GM18873 (cell line): ENCODE measurements at regions not wholly inside any gene's neighbourhood (a gene's known extent, or its start where the extent isn't known, plus 50 kb on each side); places are given as distances from the start of the nearest gene placed in this dataset.

ENCODE experiments used
- ATAC-seq: cut with Tn5 transposase; IDR thresholded peaks from one replicate; pipeline ENCODE4 v1.9.1; 2021; ENCODE audit warnings: mild to moderate bottlenecking, moderate library complexity, moderate number of reproducible peaks; ENCODE audit not compliant: unreplicated experiment, low FRiP score

- no peak for ATAC-seq
Observed at GRCh38 chr4:12270546-12270945, 841.9 kb upstream of the HS3ST1 start.

DNA sequence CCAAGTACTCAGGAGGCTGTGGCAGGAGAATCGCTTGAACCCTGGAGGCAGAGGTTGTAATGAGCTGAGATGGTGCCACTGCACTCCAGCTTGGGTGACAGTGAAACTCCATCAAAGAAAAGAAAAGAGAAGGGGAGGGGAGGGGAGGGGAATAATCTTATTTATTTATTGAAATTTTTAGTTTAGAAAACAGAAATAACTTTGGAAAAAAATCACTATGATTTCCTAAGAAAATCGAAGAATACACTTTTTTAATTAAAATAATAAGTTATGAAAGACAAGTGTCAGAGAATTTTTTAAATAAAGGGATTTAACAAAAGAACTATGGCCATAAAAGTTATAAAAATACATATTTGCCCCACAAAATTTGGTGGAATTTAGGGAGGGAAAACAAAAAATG, 836.9 kb upstream of the HS3ST1 start:
- ATAC-seq = no peak

- no peak for ATAC-seq
Observed at GRCh38 chr4:12260453-12260852, 831.8 kb upstream of the HS3ST1 start.

DNA sequence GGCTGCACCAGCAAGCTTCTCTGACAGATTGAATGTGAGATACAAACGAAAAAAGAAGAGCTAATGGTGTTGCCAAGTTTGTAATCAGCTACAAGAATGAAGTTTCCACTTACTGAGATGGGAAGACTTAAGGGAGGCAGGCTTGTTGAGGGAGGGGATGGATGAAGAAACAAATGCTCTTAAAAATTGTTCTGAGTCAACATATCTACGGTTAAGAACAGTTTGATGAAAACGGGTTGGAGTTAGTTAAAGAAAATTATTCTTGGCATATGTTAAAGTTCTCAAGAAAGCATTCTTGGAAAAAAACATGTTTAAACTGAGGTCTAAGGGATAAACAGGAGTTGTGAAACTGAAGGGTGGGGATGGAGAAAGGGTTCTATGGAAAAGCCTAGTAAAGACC, 816.3 kb upstream of the HS3ST1 start:
- ATAC-seq = no peak

DNA sequence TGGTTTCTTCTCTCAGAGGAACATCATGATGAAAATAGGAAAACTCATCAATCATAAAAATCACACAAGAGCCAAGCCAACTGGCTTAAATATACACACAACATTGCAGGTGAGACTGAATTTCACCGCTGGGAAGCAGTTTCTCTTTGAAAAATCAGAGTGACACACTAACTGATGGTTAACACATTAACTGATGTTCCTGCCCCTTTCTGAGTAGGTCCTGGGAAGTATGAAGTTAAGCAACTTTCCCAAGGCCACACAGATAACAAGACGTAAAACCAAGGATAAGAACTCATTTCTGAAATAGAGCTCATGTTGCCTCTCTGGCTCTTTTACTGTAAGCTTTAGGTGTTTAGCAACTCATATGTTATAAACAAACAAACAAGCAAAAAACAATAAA, 813.7 kb upstream of the HS3ST1 start:
- no peak for ATAC-seq

DNA sequence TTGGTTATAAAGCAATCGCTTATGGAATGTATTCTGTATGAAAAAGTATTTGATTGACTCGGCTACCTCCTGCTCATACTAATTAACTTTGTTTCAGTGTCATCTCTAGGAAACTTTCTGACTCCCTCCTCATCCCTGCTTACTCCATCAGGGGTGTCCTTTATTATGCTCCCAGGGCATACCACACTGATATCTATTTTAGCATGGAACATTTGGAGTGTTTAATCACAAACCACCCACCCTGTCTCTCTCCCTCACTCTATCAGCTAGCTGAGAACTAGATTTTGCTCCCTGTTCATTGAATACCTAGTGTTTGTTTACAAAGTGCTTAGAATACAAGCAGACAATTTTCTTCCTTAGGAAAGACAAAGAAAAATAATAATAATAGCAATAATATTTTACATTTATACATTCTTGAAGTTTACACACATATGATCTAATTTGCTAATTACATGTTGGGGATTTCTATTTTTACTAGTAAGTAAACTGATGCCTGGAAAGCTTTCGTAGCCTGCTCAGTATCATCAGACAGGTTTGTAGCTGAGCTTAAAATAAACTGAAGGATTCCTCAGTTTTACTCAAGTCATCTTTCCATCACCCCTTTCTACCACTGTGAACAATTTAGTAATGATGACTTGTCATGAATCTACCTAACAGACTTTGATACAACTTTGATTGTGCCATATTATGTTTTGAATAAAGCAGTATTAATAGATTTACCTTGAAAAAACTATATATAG, 811.4 kb upstream of the HS3ST1 start:
- ATAC-seq = no peak

- no peak for ATAC-seq
Observed at GRCh38 chr4:12231098-12231497, 802.4 kb upstream of the HS3ST1 start.

DNA sequence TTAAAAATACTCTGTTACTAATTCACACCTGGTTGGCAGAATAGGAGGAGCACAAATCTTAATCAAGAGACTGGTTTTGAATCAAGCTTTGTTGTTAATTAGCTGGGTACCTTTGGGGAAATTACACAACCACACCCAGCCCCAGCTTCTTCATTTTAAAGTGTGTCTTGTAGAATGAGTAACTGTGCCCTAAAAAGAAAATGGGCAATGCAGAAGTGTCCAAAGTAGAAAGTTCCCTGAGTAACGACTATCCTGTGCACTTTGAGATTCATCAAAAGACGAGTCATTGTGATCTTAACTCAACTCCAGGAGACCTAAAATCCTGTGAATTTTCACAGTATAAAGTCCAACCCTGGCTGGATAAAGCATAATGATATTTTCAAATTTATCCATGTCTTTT, 792.3 kb upstream of the HS3ST1 start:
- no peak for ATAC-seq

- no peak for ATAC-seq
Observed at GRCh38 chr4:12211636-12212035, 782.9 kb upstream of the HS3ST1 start.

- ATAC-seq = no peak
Observed at GRCh38 chr4:12207396-12207795, 778.7 kb upstream of the HS3ST1 start.

- ATAC-seq = no peak
Observed at GRCh38 chr4:12206091-12206490, 777.4 kb upstream of the HS3ST1 start.

GRCh38 chr4:12203945-12204344, 775.3 kb upstream of the HS3ST1 start:
- ATAC-seq = no peak

GRCh38 chr4:12200226-12200625, 771.5 kb upstream of the HS3ST1 start:
- no peak for ATAC-seq

GRCh38 chr4:12186526-12186925, 757.8 kb upstream of the HS3ST1 start:
- ATAC-seq = no peak

DNA sequence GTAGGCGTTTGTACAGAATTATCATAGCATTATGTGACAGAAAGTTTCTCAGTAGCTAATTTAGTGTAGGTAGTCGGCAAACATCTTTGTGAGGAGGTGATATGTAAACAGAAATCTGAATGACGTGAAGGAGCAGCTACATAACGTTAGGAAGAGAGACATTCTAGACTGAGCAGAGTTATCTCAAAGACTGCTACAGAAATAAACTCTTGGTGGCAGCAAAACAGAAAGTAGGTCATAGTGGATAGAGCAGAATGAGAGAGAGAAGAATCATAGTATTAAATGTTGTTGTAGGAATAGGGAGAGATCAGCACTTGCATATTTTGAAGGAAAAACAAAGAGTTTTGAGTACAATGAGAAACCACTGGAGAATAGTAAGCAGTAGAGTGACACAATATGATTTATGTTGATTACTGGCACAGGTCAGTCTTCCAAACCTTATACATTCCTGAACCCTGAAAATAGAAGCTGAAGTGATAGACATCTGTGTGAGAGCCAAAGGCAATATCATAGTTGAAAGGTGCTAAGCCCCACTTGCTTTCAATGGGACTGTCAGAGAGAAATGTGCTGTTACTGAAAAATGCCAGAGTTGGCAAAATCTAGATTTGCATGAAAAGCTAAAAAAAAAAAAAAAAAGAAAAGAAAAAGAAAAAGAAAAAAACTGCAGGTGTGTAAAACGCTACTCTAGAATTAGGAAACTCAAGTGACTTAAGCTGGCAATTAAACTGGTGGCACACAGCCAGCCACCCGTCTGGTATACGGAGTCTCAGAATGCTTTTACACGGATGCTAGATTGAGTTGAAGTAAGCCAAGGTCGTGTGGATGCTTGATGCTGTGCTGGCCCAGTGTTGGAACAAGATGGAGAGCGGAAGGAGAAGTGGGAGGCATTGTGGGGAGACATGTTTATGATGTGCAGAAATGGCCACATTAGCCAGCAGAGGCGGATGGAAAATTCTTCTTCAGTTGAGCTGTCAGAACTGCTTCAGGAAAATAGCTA, 750.2 kb upstream of the HS3ST1 start:
- no peak for ATAC-seq

DNA sequence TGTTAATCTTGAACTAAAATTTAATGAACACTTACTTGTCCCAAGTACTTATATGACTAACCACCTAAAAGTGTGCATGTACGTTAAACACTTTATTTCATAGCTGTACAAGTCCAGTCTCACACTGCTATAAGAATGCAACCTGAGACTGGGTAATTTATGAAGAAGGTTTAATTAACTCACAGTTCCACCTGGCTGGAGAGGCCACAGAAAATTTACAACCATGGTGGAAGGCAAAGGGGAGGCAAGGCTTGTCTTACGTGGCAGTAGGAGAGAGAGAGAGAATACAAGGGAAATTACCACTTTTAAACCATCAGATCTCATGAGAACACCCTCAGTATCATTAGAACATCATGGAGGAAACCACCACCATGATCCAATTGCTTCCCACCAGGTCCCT, 748.7 kb upstream of the HS3ST1 start:
- no peak for ATAC-seq

DNA sequence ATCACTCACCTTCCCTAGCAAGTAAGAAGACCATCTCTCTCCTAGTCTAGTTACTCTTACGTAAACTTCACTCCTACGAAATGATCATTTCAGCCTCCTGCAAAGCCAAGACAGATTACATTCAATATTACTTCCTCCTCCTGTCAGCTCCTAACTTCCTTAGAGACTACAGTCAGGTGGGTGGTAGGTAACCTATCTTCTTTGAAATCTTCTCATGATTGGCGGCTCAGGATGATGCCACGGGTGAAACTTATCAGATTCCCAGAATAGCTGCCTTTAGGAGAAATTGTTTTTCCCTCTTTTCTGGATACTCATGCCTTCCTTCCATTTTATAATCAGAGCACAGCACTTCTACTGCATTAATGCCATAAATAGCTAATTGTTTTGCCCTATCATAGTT, 744.8 kb upstream of the HS3ST1 start:
- ATAC-seq = no peak

DNA sequence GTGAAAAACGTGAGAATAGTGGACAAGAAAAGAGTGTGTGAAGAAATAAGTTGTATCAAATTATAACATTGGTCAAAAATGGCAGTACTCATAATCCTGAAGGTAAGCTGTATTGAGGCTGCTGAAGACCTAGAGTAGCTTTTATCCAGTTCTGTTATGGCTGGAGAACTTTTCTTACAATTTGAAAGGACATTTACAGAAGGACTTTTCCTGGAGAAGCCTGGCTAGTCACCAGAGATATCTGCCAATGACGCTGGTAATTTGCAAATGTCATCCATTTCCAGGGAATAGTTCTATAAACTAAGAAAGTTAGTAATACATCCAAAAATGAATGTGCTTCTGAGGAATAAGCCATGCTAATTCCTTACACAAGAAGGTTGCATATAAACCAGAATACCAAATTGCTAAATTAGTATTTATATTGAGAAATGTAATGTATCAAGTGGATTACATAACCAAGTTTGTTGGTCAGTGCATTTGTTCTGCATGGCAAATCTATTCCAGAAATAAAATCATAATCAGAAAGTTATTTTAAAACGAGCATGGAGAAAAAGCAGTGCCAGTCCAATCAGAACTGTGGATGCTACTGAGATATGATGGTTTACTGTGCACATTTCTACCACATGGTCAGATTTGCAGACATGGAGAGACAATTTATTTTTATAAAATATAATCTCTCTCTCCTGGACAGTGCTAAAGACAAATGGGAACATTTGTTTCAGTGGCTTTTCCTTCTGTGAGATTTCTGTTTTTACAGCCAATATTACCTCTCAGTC, 743.7 kb upstream of the HS3ST1 start:
- ATAC-seq = no peak

GRCh38 chr4:12170308-12170707, 741.6 kb upstream of the HS3ST1 start:
- no peak for ATAC-seq

DNA sequence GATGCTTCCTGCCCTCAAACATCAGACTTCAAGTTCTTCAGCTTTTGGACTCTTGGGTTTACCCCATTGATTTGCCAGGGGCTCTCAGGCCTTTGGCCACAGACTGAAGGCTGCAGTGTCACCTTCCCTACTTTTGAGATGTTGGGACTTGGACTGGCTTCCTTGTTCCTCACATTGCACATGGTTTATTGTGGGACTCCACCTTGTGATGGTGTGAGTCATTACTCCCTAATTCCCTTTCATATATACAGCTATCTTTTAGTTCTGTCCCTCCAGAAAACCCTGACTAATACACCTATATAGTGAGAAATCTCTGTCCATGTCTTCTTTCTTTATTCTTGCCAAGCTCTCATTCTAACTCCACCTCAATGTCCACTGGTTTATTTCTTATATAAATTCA, 736.9 kb upstream of the HS3ST1 start:
- no peak for ATAC-seq

- ATAC-seq = no peak
Observed at GRCh38 chr4:12146339-12146738, 717.6 kb upstream of the HS3ST1 start.
